Fibroblast of the aortic adventitia (primary cell): ENCODE measurements at regions not wholly inside any gene's neighbourhood (a gene's known extent, or its start where the extent isn't known, plus 50 kb on each side); places are given as distances from the start of the nearest gene placed in this dataset.

Experiments used
- DNase-seq: peaks from one replicate; pipeline ENCODE4 v3.0.0-alpha.2; 2010; ENCODE audit warnings: low read depth
- H3K4me3 ChIP-seq: 2 replicates; pipeline ENCODE4 v1.5.1; 2011; ENCODE audit warnings: low read depth, mild to moderate bottlenecking, control low read depth, low read length, moderate library complexity
- TF ChIP-seq, protein P1 (sequence below): IDR thresholded peaks from 2 replicates; pipeline ENCODE4 v1.5.1; 2011; ENCODE audit warnings: mild to moderate bottlenecking, low read length, control low read depth, inconsistent platforms; ENCODE audit not compliant: insufficient read depth

DNA sequence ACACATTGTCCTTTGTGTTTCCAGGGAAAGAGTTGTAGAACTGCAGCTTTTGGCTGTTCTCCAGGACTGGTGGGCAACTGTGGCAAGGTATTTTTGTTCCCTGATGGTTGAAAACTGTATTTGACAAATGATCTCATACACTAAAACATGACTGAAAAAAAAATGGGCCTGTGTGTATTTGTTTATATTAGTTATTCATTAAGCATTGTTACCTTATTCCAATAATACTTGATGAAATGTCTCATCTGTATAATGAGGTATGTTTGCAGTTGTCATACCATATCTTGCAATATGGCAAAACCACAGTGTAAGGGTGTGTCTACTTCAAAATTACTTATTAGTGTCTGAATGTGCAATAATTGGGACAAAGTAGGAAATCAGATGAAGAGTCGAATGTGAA is 479.4 kb upstream of the NOVA1 start:
- DNase-seq: no peak
- no peak overlapping the region for H3K4me3 ChIP-seq

DNA sequence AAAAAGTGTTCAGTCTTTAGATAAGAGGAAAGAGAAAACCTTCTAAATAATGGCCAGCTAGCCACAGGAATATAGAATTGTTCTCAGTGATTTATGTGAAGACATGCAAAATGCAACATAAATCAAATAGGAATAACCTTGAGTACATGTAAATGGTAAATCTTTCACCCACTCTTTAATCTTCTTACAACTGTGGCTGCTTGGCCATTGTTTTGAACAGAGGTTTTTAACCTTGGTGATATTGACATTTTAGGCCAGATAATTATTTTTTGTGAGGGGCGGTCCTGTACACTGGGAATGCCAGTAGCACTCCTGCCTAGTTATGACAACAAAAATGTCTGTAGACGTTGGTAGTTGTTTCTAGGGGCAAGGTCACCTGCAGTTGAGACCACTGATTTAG is 479.9 kb upstream of the NOVA1 start:
- TF ChIP-seq, protein P1, sequence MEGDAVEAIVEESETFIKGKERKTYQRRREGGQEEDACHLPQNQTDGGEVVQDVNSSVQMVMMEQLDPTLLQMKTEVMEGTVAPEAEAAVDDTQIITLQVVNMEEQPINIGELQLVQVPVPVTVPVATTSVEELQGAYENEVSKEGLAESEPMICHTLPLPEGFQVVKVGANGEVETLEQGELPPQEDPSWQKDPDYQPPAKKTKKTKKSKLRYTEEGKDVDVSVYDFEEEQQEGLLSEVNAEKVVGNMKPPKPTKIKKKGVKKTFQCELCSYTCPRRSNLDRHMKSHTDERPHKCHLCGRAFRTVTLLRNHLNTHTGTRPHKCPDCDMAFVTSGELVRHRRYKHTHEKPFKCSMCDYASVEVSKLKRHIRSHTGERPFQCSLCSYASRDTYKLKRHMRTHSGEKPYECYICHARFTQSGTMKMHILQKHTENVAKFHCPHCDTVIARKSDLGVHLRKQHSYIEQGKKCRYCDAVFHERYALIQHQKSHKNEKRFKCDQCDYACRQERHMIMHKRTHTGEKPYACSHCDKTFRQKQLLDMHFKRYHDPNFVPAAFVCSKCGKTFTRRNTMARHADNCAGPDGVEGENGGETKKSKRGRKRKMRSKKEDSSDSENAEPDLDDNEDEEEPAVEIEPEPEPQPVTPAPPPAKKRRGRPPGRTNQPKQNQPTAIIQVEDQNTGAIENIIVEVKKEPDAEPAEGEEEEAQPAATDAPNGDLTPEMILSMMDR: no peak
- DNase-seq: no peak
- no peak overlapping the region for H3K4me3 ChIP-seq

More for the DNA sequence above, 479.4 kb upstream of the NOVA1 start:
- TF ChIP-seq, protein P1: no peak

DNA sequence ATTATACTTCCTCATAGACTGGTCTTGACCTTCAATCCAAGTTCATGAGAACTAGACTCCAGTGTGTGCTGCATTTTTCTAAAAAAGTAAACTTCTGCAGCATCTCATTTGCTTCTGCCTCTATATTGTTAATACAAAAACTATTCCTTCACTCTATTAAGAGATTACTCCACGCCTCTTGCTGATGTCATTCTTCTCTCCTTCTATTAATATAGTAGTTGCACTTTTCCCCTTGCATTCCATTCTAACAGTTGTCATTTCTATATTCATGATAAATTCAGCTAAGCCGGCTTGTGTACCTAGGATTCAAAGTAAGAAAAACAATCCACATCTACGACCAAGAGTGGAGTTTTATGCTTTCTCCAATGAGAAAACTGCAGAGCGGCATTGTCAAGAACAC is 480.4 kb upstream of the NOVA1 start:
- TF ChIP-seq, protein P1: no peak
- no peak for DNase-seq
- H3K4me3 ChIP-seq: no peak overlapping the region

DNA sequence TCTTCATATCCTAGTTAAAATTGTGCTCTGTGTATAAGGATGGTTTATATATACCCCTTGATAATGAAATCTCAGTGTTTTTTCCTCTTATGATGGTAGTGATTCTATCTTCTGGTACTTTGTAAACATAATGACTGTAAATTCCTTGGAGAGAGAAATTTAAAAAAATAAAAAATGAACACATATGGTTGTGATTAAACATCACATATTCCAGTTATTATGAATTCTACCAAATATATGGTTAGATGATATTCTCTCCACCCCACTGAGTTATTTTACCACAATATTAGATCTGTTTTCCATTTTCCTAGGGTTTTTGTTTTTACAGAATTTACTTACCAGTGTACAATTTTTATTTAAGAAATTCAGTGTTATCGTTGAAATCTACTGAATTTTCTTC is 481.9 kb upstream of the NOVA1 start:
- TF ChIP-seq, protein P1: no peak
- no peak overlapping the region for H3K4me3 ChIP-seq
- DNase-seq: no peak

DNA sequence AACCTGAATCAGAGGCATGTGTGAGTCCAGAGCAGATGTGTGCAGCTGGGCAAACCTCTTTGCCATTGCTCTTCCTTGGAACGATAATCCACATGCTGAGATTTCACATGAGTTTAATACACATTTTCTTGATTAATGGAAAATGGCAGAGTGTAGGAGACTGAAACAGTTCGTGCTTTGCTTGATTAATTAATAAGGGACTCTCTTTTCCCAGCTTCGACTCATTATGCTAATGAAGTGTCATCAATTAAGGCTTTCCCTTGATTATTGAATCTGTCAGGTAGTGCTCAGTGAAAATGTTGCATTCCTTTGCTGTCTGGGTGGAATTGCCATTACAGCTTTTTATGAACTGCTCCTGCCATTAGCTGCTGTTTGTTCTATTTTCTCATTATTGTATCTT is 487.7 kb upstream of the NOVA1 start:
- H3K4me3 ChIP-seq: no peak overlapping the region
- TF ChIP-seq, protein P1: no peak
- DNase-seq: no peak

DNA sequence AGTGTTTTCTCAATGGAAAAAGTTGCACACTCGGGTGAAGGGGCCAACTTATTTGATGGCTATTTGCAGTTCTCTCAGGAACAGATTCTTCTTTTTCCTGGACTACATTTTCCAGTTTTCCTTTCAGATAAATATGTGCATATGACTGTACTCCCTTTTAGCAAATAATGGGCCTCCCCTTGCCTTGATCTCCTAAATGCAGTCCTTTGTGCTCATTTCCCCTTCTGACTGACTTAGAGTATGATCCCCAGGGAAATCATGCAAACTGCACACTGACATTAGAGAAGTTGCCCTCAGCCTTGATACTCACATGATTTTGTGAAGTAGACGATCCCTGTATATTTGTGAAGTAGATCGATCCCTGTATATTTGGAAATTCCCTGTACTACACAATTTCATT is 492.9 kb upstream of the NOVA1 start:
- no peak for DNase-seq
- TF ChIP-seq, protein P1: no peak
- H3K4me3 ChIP-seq: no peak overlapping the region

DNA sequence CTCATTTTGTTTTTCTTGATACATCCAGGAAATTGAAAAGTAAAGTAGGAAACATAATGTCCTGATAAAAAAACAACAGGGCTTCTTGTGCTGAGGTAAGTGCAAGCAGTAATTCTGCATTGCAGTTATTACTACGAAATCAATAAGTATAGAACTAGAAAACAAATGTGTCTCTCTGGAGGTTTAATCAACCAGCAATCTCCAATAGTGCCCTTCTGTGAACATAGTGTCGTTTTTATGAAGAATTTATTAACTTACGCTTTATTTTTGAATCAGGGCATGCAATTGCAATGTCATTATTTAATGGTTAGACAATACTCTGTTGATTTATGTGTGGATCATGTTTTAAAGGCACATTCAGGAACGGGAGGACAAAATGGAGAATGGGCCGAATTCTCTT is 494.1 kb upstream of the NOVA1 start:
- no peak overlapping the region for H3K4me3 ChIP-seq
- no peak for DNase-seq
- TF ChIP-seq, protein P1: no peak
